GM06990 (cell line): ENCODE measurements at regions not wholly inside any gene's neighbourhood (a gene's known extent, or its start where the extent isn't known, plus 50 kb on each side); places are given as distances from the start of the nearest gene placed in this dataset.
"Not testable (repeated sequence)": the region's sequence is repeated elsewhere in the genome, so short reads cannot be mapped to it uniquely, and the experiment has no call there.

Source experiments
- DNase-seq: peaks from one replicate; pipeline ENCODE4 v3.0.0-alpha.2; 2011; ENCODE audit not compliant: insufficient read length; ENCODE audit errors: extremely low read depth
- H3K27me3 ChIP-seq: replicated peaks from 2 replicates; pipeline ENCODE4 v1.6.0; 2011; ENCODE audit warnings: low read length; ENCODE audit not compliant: control insufficient read depth, insufficient read depth
- H3K36me3 ChIP-seq: 2 replicates; pipeline ENCODE4 v1.5.1; 2011; ENCODE audit warnings: low read length; ENCODE audit not compliant: control insufficient read depth, insufficient read depth
- H3K4me3 ChIP-seq: replicated peaks from 2 replicates; pipeline ENCODE4 v1.5.1; 2011; ENCODE audit warnings: low read depth, mild to moderate bottlenecking, control low read depth, low read length
- CTCF ChIP-seq: IDR thresholded peaks from 2 replicates; pipeline ENCODE4 v1.5.1; 2011; ENCODE audit warnings: low read length, control low read depth, mild to moderate bottlenecking, inconsistent platforms; ENCODE audit not compliant: insufficient read depth, poor library complexity, severe bottlenecking

- Histone ChIP-seq H3K4me3 (no peak overlapping the region), H3K36me3 (no peaks in the 10 kb centered on the region), H3K27me3 (no peaks in the 10 kb centered on the region)
- no peak for DNase-seq
- no peak for TF ChIP-seq CTCF
These were observed 178.7 kb upstream of the FBXL17 start for GRCh38 chr5:108560581-108560980.

GRCh38 chr5:108560166-108560565 is 178.3 kb upstream of the FBXL17 start:
- TF ChIP-seq CTCF, result no peak
- no peak for DNase-seq
- Histone ChIP-seq H3K4me3 (no peak overlapping the region), H3K27me3 (no peaks in the 10 kb centered on the region), H3K36me3 (no peaks in the 10 kb centered on the region)

GRCh38 chr5:108558840-108559239 is 176.9 kb upstream of the FBXL17 start:
- not testable (repeated sequence) for H3K36me3 ChIP-seq, H3K4me3 ChIP-seq, H3K27me3 ChIP-seq, DNase-seq

- not testable (repeated sequence) for H3K27me3 ChIP-seq, H3K36me3 ChIP-seq, DNase-seq, H3K4me3 ChIP-seq
These were observed 176.2 kb upstream of the FBXL17 start for GRCh38 chr5:108558142-108558541.

DNA sequence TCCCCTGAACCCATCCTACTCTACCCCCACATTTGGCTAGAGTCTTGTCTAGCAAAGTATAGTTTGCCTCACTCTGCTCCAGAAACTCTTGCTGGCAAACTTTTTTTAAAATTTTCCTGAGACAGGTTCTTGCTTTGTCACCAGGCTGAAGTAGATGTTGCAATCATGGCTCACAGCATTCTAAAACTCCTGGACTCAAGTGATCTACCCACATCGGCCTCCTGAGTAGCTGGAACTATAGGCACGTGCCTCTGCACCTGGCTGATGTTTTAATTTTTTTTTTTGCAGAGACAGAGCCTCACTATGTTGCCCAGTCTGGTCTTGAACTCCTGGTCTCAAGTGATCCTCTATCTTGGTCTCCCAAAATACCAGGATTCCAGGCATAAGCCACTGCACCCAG is 175.8 kb upstream of the FBXL17 start:
- no peak for TF ChIP-seq CTCF
- H3K27me3 ChIP-seq, result no peaks in the 10 kb centered on the region
- H3K4me3 ChIP-seq, result no peak overlapping the region
- no peaks in the 10 kb centered on the region for H3K36me3 ChIP-seq
- DNase-seq, result no peak

DNA sequence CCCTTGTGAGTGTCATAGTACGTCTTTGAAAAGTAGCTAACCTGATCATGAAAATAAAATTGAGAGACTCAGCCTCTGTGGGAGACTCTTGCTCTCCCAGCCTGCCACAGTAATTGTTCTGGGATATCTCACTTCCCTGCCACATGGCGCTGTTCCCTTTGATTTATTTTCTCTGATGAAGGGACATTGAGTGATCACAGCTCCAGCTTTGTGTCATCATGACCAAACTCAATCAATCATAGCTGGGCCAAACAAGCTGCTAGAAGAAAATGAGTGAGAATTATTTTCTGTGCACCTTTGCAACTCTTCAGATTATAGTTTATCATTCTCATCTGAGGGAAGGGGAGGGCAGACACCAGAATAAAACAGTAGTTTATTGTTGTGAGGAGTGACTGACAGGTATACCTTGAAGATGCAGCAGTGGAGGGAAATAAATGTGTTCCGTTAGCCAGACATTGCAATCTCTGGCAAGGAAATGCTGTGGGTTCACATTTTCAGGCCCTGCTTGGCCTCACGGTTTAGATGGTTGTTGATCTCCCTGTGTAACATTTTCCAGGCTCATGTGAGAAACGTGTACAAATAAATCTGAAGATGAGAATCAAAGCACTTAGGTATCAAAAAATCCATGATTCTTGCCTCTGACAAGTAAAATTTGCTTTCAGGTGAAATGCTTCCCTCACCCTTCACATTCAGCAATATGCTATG is 174.7 kb upstream of the FBXL17 start:
- no peak for DNase-seq
- no peaks in the 10 kb centered on the region for H3K27me3 ChIP-seq
- H3K36me3 ChIP-seq, result no peaks in the 10 kb centered on the region
- H3K4me3 ChIP-seq, result no peak overlapping the region
- TF ChIP-seq CTCF, result no peak
